GM12878 (cell line): ENCODE measurements at regions not wholly inside any gene's neighbourhood (a gene's known extent, or its start where the extent isn't known, plus 50 kb on each side); places are given as distances from the start of the nearest gene placed in this dataset.

Experiments used
- ATAC-seq: fragments of 200-7000 bp; cut with Tn5 transposase; 3 replicates; pipeline ENCODE4 v1.9.1; 2020; ENCODE audit warnings: mild to moderate bottlenecking, moderate library complexity
- BruUV-seq: library from RNA; stranded (reverse); fragments of 400-500 nt; replicated peaks from 2 replicates; lab custom pipeline; 2021; lab: Mats Ljungman, UMichigan
- CTCF ChIA-PET: fragments of 300-600 bp; sonication (Branson Sonifier 250); formaldehyde crosslinking; extraction: SDS; loops from one replicate; lab custom pipeline; 2021; ENCODE audit warnings: inconsistent platforms; lab: Yijun Ruan, JAX
- POLR2A ChIA-PET: fragments of 350-600 bp; formaldehyde crosslinking; extraction: SDS; loops from one replicate; lab custom pipeline; 2021; ENCODE audit warnings: inconsistent platforms; lab: Charles Lee
- RAD21 ChIA-PET: fragments of 300-600 bp; sonication (Branson Sonifier 250); formaldehyde crosslinking; loops from one replicate; lab custom pipeline; 2023; ENCODE audit warnings: antibody characterized with exemption; ENCODE audit not compliant: unreplicated experiment; lab: Charles Lee
- SMC1A ChIA-PET: fragments of 300-600 bp; sonication (Branson Sonifier 250); formaldehyde crosslinking; loops from one replicate; lab custom pipeline; 2023; ENCODE audit not compliant: unreplicated experiment, uncharacterized antibody; lab: Charles Lee
- DNase-seq: peaks from one replicate; pipeline ENCODE4 v3.0.0-alpha.2; 2011; ENCODE audit warnings: low read depth, low spot score
- FAIRE-seq: peaks from 3 replicates; lab custom pipeline; 2011; peaks lifted over from hg19 to GRCh38; lab: Jason Lieb, UNC
- H2AFZ ChIP-seq: 2 replicates; pipeline ENCODE4 v1.6.0; 2011; ENCODE audit warnings: low read depth, low read length, control low read depth; ENCODE audit not compliant: control insufficient read depth
- H3K27ac ChIP-seq: 2 replicates; pipeline ENCODE4 v1.5.1; 2011; ENCODE audit warnings: control low read depth; ENCODE audit not compliant: control insufficient read depth, insufficient read depth
- H3K27me3 ChIP-seq, 2 experiments: replicated peaks in 1 of 2; 2 replicates each; pipeline versions ENCODE4 v1.6.0 to v1.6.1; 2011; ENCODE audit warnings: low read length in 1 of 2; ENCODE audit not compliant: control insufficient read depth in 2 of 2, insufficient read depth in 2 of 2
- H3K36me3 ChIP-seq, 2 experiments: 2 replicates each; pipeline ENCODE4 v1.5.1; 2011; ENCODE audit warnings: low read length in 1 of 2; ENCODE audit not compliant: control insufficient read depth in 2 of 2, insufficient read depth in 2 of 2
- H3K4me1 ChIP-seq: 2 replicates; pipeline ENCODE4 v1.6.1; 2011; ENCODE audit warnings: mild to moderate bottlenecking, low read length, moderate library complexity, mixed read lengths; ENCODE audit not compliant: control insufficient read depth, insufficient read depth
- H3K4me2 ChIP-seq: 2 replicates; pipeline ENCODE4 v1.6.0; 2011; ENCODE audit warnings: control low read depth; ENCODE audit not compliant: control insufficient read depth, insufficient read depth
- H3K4me3 ChIP-seq: fragments of 200-600 bp; sonication (generic); 2 replicates; pipeline ENCODE4 v1.5.1; 2016
- H3K79me2 ChIP-seq: 2 replicates; pipeline ENCODE4 v1.6.0; 2011; ENCODE audit warnings: low read length; ENCODE audit not compliant: control insufficient read depth, insufficient read depth
- H3K9ac ChIP-seq: 2 replicates; pipeline ENCODE4 v1.8.0; 2011; ENCODE audit warnings: low read length, control low read depth, mixed read lengths; ENCODE audit not compliant: control insufficient read depth, insufficient read depth
- H3K9me3 ChIP-seq: replicated peaks from 3 replicates; pipeline ENCODE4 v1.5.1; 2011; ENCODE audit warnings: mild to moderate bottlenecking, low read length; ENCODE audit not compliant: control insufficient read depth, insufficient read depth
- H4K20me1 ChIP-seq: 2 replicates; pipeline ENCODE4 v1.6.0; 2011; ENCODE audit not compliant: control insufficient read depth, insufficient read depth
- BCL11A ChIP-seq: IDR thresholded peaks from 2 replicates; pipeline ENCODE4 v1.6.1; 2011; ENCODE audit warnings: low read depth, low read length
- CHD2 ChIP-seq: IDR thresholded peaks from 2 replicates; pipeline ENCODE4 v1.6.1; 2011; ENCODE audit warnings: low read depth, low read length, improper control_type of control experiment, borderline replicate concordance
- HCFC1 ChIP-seq: fragments of 150-350 bp; IDR thresholded peaks from 2 replicates; pipeline ENCODE4 v1.6.1; 2014; ENCODE audit warnings: low read length
- HSF1 ChIP-seq: fragments of 150-350 bp; IDR thresholded peaks from 2 replicates; pipeline ENCODE4 v1.6.1; 2014; ENCODE audit warnings: mild to moderate bottlenecking, low read depth, low read length
- POLR2A ChIP-seq: IDR thresholded peaks from 2 replicates; pipeline ENCODE4 v1.6.1; 2011; ENCODE audit warnings: low read depth, mild to moderate bottlenecking, low read length
- STAT1 ChIP-seq: fragments of 450-650 bp; conservative IDR thresholded peaks from 2 replicates; pipeline ENCODE4 v1.6.1; 2014; ENCODE audit warnings: antibody characterized with exemption, mild to moderate bottlenecking
- TAF1 ChIP-seq: IDR thresholded peaks from 2 replicates; pipeline ENCODE4 v1.6.1; 2011; ENCODE audit warnings: mild to moderate bottlenecking, low read depth, low read length, borderline replicate concordance
- TCF12 ChIP-seq: IDR thresholded peaks from 2 replicates; pipeline ENCODE4 v1.6.1; 2011; ENCODE audit warnings: low read depth, mild to moderate bottlenecking, low read length
- WGBS: methylation state at CpG from one replicate; pipeline ENCODE4 v1.1.6; 2016; ENCODE audit warnings: low lambda C conversion rate; ENCODE audit not compliant: insufficient replicate concordance, insufficient coverage; ENCODE audit errors: missing lambda C conversion rate; 5-methylcytosine and 5-hydroxymethylcytosine counted together
- in situ Hi-C: fragments of 300-500 bp; cut with MboI; formaldehyde crosslinking; loops from 9 replicates; pipeline ENCODE4 v1.14.3; 2018; ENCODE audit warnings: mixed read lengths
- intact Hi-C: fragments of 100-400 bp; cut with micrococcal nuclease; formaldehyde crosslinking; loops from one replicate; pipeline ENCODE4 v1.14.2; 2022; ENCODE audit not compliant: unreplicated experiment
- TF ChIP-seq, protein P1 (sequence below): IDR thresholded peaks from 2 replicates; pipeline ENCODE4 v1.6.1; 2011; ENCODE audit warnings: mild to moderate bottlenecking, low read depth, low read length, moderate library complexity; ENCODE audit not compliant: insufficient replicate concordance

DNA sequence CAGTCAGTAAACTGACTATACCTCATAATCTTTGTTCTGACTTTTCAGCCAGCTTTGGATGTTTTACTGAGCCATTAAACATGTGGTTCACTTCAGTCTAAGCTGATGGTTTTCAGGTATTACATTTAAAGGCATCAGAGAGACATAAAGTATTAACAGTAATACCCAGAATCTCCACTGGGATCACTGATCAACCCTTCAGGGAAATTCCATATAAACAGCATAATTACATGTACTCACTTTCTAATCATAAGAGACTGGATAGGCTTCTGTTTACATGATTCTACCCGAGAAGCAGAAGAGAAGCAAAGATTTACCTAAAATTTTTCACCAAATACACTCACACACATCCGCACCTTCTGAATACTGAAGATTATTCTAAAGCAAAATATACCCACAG is 186.7 kb upstream of the FREM1 start:
- Histone ChIP-seq H3K27ac (no peak overlapping the region), H3K36me3 (no peaks in the 10 kb centered on the region), H2AFZ (no peak overlapping the region), H3K9me3 (no peaks in the 10 kb centered on the region), H3K4me1 (no peaks in the 10 kb centered on the region), H3K4me3 (no peak overlapping the region), H3K4me2 (no peak overlapping the region), H4K20me1 (no peaks in the 10 kb centered on the region), H3K27me3 (no peaks in the 10 kb centered on the region), H3K79me2 (no peaks in the 10 kb centered on the region), H3K9ac (no peak overlapping the region)
- SMC1A ChIA-PET: no interaction called here
- no peak for FAIRE-seq
- BruUV-seq: no TSS peak
- in situ Hi-C loops: no loop called here
- TF ChIP-seq STAT1 (no peak), HCFC1 (no peak), TCF12 (no peak), HSF1 (no peak)
- intact Hi-C loops: no loop called here
- DNase-seq: no peak
- 39% methylated on average over 2 of the region's 2 CpGs for WGBS
- CTCF ChIA-PET: no interaction called here
- no peak for ATAC-seq
- RAD21 ChIA-PET: no interaction called here
- POLR2A ChIA-PET: no interaction called here

DNA sequence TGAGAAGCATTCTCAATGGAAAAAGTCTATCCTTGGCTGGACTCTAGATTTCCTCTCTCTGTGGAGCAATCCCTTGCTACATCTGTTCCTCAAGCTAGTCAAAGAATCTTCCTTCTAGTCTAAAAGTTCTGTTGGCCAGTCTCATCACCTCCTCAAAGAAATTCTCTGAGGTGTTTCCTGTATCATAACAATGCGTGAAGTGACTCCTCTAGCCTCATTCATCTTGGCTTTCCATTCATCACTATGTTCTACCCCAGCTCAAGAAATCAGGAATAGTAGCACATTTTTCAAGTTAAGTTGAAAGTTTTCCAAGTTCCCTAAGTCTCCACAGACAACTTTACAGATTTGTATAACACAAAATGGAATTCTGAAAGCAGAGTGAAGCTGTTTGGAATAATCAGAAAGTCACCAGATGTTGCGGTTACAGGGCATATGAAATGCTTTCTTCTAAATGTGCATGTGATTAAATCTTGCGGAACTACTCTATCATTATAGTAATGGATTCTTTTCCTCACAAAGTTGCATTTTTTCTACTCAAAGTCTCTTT is 176.6 kb upstream of the FREM1 start:
- Histone ChIP-seq H3K27me3 (no peaks in the 10 kb centered on the region; a peak in 1 of 4 replicates), H3K4me3 (no peak overlapping the region), H3K36me3 (no peaks in the 10 kb centered on the region), H2AFZ (no peak overlapping the region), H3K27ac (no peak overlapping the region), H3K4me1 (no peaks in the 10 kb centered on the region), H3K9ac (no peak overlapping the region), H4K20me1 (no peaks in the 10 kb centered on the region), H3K9me3 (no peaks in the 10 kb centered on the region), H3K4me2 (no peak overlapping the region), H3K79me2 (no peaks in the 10 kb centered on the region)
- FAIRE-seq (no peak), DNase-seq (no peak), ATAC-seq (no peak)
- in situ Hi-C loops (no loop called here), intact Hi-C loops (no loop called here)
- 86% methylated on average over 3 of the region's 3 CpGs for WGBS
- BruUV-seq: no TSS peak
- RAD21 ChIA-PET: no interaction called here
- POLR2A ChIA-PET: no interaction called here
- TF ChIP-seq TAF1 (no peak), POLR2A (no peak), CHD2 (no peak), BCL11A (no peak)
- TF ChIP-seq, protein P1, sequence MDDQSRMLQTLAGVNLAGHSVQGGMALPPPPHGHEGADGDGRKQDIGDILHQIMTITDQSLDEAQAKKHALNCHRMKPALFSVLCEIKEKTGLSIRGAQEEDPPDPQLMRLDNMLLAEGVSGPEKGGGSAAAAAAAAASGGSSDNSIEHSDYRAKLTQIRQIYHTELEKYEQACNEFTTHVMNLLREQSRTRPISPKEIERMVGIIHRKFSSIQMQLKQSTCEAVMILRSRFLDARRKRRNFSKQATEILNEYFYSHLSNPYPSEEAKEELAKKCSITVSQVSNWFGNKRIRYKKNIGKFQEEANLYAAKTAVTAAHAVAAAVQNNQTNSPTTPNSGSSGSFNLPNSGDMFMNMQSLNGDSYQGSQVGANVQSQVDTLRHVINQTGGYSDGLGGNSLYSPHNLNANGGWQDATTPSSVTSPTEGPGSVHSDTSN: no peak
- CTCF ChIA-PET: no interaction called here
- SMC1A ChIA-PET: no interaction called here
